Heart right ventricle (tissue), 16 donors: ENCODE measurements at regions not wholly inside any gene's neighbourhood (a gene's known extent, or its start where the extent isn't known, plus 50 kb on each side); places are given as distances from the start of the nearest gene placed in this dataset.
"Not testable (repeated sequence)": the region's sequence is repeated elsewhere in the genome, so short reads cannot be mapped to it uniquely, and the experiment has no call there.

Source experiments
- ATAC-seq, 8 donors: fragments of 200-7000 bp; cut with Tn5 transposase; one replicate each; pipeline ENCODE4 v1.9.1; 2020; ENCODE audit warnings: mild to moderate bottlenecking in 8 of 8, moderate library complexity in 8 of 8, moderate number of reproducible peaks in 1 of 8
- DNase-seq, 2 donors: peaks; one replicate each; pipeline ENCODE4 v3.0.0-alpha.2; 2020
- H3K27ac ChIP-seq, 10 donors: fragments of 200-600 bp; sonication (generic) in 2 of 10; one replicate each; pipeline versions ENCODE4 v1.5.0 to v1.8.0; 2020 to 2022; ENCODE audit warnings: mild to moderate bottlenecking in 3 of 10
- H3K27me3 ChIP-seq, 7 donors: fragments of 200-600 bp; one replicate each; pipeline ENCODE4 v1.8.0; 2021 to 2022; ENCODE audit warnings: mild to moderate bottlenecking in 2 of 7
- H3K36me3 ChIP-seq, 9 donors: fragments of 200-600 bp; sonication (generic) in 1 of 9; one replicate each; pipeline versions ENCODE4 v1.5.0 to v1.8.0; 2020 to 2022; ENCODE audit warnings: mild to moderate bottlenecking in 2 of 9
- H3K4me1 ChIP-seq, 9 donors: fragments of 200-600 bp; sonication (generic) in 1 of 9; one replicate each; pipeline versions ENCODE4 v1.5.0 to v1.8.0; 2020 to 2022; ENCODE audit warnings: mild to moderate bottlenecking in 4 of 9
- H3K4me3 ChIP-seq, 10 donors: fragments of 200-600 bp; sonication (generic) in 2 of 10; one replicate each; pipeline versions ENCODE4 v1.5.0 to v1.8.0; 2020 to 2022; ENCODE audit warnings: mild to moderate bottlenecking in 7 of 10, moderate library complexity in 2 of 10
- H3K9me3 ChIP-seq, 11 donors: fragments of 200-600 bp in 10 of 11; sonication (generic) in 2 of 11; one replicate each; pipeline versions ENCODE4 v1.5.0 to v1.8.0; 2013 to 2022; ENCODE audit warnings: mild to moderate bottlenecking in 2 of 11, control low read depth in 1 of 11, moderate library complexity in 1 of 11
- WGBS, 2 donors: extraction: QIAGEN DNeasy Blood & Tissue Kit; methylation state at CpG; one replicate each; pipeline ENCODE4 v1.1.7; 2013; ENCODE audit warnings: inconsistent platforms in 1 of 2; 5-methylcytosine and 5-hydroxymethylcytosine counted together
- intact Hi-C, 10 donors: fragments of 100-400 bp; cut with DNase I; formaldehyde crosslinking; loops; one replicate each; pipeline versions ENCODE4 v1.11.1 to v1.14.2; 2022
- donor health status: Arrhythmogenic right ventricular cardiomyopathy.
- donor health status: ischemic (EF 13 %, LVEDD 7.1; RV severe dilation, severe dysfunction).
- donor health status: healthy with polysubstance abuse.
- donor health status: DM: no; HTN: yes; CAD: no.
- donor health status: DM: no; HTN: no; CAD: no.
- donor health status: ischemic (EF 25% LVEDD 6.9; RV normal size, moderate dysfunction).
- donor health status: ischemic (EF 25% LVEDD 5.7; RV mildly dilated, moderate dysfunction).
- donor health status: healthy.
- donor health status: DM: yes; HTN: yes; CAD: no.
- donor health status: Ischemic cardiomyopathy.
- donor health status: ischemic (EF 35%, LVEDD 5.7; RV mildly dilated, moderate dysfunction).
- donor health status: nonischemic (EF 11% LVEDD 7.7; RV severe dilation, severe dysfunction).
- donor health status: DM: yes; HTN: yes; CAD: no.
- donor health status: PGD.
- donor health status: ischemic (EF 29% LVEDD 5.4; RV normal size, mild dysfunction).
- donor health status: nonischemic (EF 23%, LVEDD 6.1; RV moderate dilation, normal function).

- H3K36me3 ChIP-seq, H3K27ac ChIP-seq, H3K4me1 ChIP-seq, H3K27me3 ChIP-seq, DNase-seq, H3K4me3 ChIP-seq, H3K9me3 ChIP-seq, ATAC-seq, intact Hi-C loops: not testable (repeated sequence)
- WGBS, 2 donors = 45 to 57% methylated on average over 4 of the region's 4 CpGs
These were observed 175.7 kb downstream of the TRIM43 start for GRCh38 chr2:95767531-95767930.

- H3K27ac ChIP-seq, intact Hi-C loops, H3K36me3 ChIP-seq, DNase-seq, H3K4me3 ChIP-seq, H3K4me1 ChIP-seq, H3K27me3 ChIP-seq, ATAC-seq, H3K9me3 ChIP-seq: not testable (repeated sequence)
- WGBS, 2 donors = 57 to 68% methylated on average over 2 of the region's 3 CpGs
These were observed 176.1 kb downstream of the TRIM43 start for GRCh38 chr2:95767950-95768349.

- H3K9me3 ChIP-seq, H3K27me3 ChIP-seq, H3K36me3 ChIP-seq, intact Hi-C loops, H3K27ac ChIP-seq, H3K4me3 ChIP-seq, DNase-seq, ATAC-seq, H3K4me1 ChIP-seq: not testable (repeated sequence)
- WGBS, 2 donors = 86 to 93% methylated on average over 1 of the region's 1 CpG
These were observed 177.5 kb downstream of the TRIM43 start for GRCh38 chr2:95769256-95769655.

- H3K36me3 ChIP-seq, H3K4me3 ChIP-seq, ATAC-seq, H3K27me3 ChIP-seq, DNase-seq, H3K4me1 ChIP-seq, H3K27ac ChIP-seq, H3K9me3 ChIP-seq, intact Hi-C loops: not testable (repeated sequence)
- 86 to 87% methylated on average over 7 of the region's 9 CpGs for WGBS, 2 donors
These were observed 178.9 kb downstream of the TRIM43 start for GRCh38 chr2:95770726-95771125.

GRCh38 chr2:95774322-95775192 lies 182.8 kb downstream of the TRIM43 start:
- H3K4me1 ChIP-seq, H3K36me3 ChIP-seq, intact Hi-C loops, H3K4me3 ChIP-seq, DNase-seq, H3K9me3 ChIP-seq, H3K27me3 ChIP-seq, H3K27ac ChIP-seq: not testable (repeated sequence)
- 74 to 84% methylated on average over 3 of the region's 11 CpGs for WGBS, 2 donors
- ATAC-seq = peak in 6 of 8 donors; percentile 16 to 66 (median 42)

- DNase-seq, H3K9me3 ChIP-seq, H3K4me1 ChIP-seq, H3K27me3 ChIP-seq, H3K4me3 ChIP-seq, intact Hi-C loops, H3K36me3 ChIP-seq, H3K27ac ChIP-seq: not testable (repeated sequence)
- 54 to 74% methylated on average over 4 of the region's 9 CpGs for WGBS, 2 donors
- peak in 6 of 8 donors; percentile 15 to 64 (median 56) for ATAC-seq
These were observed 183.4 kb downstream of the TRIM43 start for GRCh38 chr2:95775193-95775531.
